ENCODE measurements at regions not wholly inside any gene's neighbourhood (a gene's known extent, or its start where the extent isn't known, plus 50 kb on each side); places are given as distances from the start of the nearest gene placed in this dataset.

- no peak for TF ChIP-seq CTCF (IDR thresholded peaks at IDR 0.05; ENCODE audit: low read depth, low read length)
- no peak for TF ChIP-seq EZH2phosphoT487 (IDR thresholded peaks at IDR 0.05; ENCODE audit: low read depth)
These were observed 95.9 kb upstream of the KCNQ5 start for GRCh38 chr6:72525821-72526510.
